Type B pancreatic cell (in vitro differentiated cells): ENCODE measurements at regions not wholly inside any gene's neighbourhood (a gene's known extent, or its start where the extent isn't known, plus 50 kb on each side); places are given as distances from the start of the nearest gene placed in this dataset.

ENCODE experiments used
- DNase-seq: peaks from one replicate; pipeline ENCODE4 v3.0.0; 2021; ENCODE audit warnings: mixed read lengths; ENCODE audit not compliant: unreplicated experiment; ENCODE audit errors: extremely low spot score
- H3K27ac Mint-ChIP-seq: 2 replicates; pipeline ENCODE4 v1.8.0; 2021; ENCODE audit warnings: mild to moderate bottlenecking, mixed read lengths
- H3K27me3 Mint-ChIP-seq: 2 replicates; pipeline ENCODE4 v1.8.0; 2021; ENCODE audit warnings: mixed read lengths
- H3K36me3 Mint-ChIP-seq: 2 replicates; pipeline ENCODE4 v1.8.0; 2021; ENCODE audit warnings: mixed read lengths
- H3K4me1 Mint-ChIP-seq: one replicate; pipeline ENCODE4 v1.8.0; 2021; ENCODE audit warnings: mixed read lengths; ENCODE audit not compliant: unreplicated experiment
- H3K4me3 Mint-ChIP-seq: 2 replicates; pipeline ENCODE4 v1.8.0; 2021; ENCODE audit warnings: mild to moderate bottlenecking, mixed read lengths
- H3K9me3 Mint-ChIP-seq: 2 replicates; pipeline ENCODE4 v1.8.0; 2021; ENCODE audit warnings: mixed read lengths
- TF ChIP-seq, protein P1 (sequence below): fragments of 200-600 bp; sonication (generic); conservative IDR thresholded peaks from 2 replicates; pipeline ENCODE4 v1.5.0; 2021; ENCODE audit warnings: antibody characterized with exemption, mild to moderate bottlenecking

DNA sequence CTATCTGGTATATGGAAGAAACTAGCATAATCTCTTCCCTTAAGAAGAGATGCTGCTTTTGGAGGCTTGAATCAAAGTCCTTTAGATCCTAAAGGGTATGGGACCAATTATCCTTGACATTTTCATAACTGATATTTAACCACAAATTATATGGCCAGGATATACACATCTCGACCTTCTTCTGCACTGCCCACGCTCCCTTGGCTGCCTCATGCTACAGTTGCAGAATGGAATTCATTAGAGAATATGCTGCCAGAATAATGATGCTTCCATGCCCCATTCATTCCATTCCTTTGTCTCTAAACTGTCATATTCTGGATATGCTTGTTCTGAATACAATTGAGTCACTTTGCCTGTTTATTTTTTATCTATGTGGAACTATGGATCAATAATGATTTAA, 157.1 kb upstream of the PACRGL start:
- no peaks in the 10 kb centered on the region for H3K27me3 Mint-ChIP-seq
- no peaks in the 10 kb centered on the region for H3K9me3 Mint-ChIP-seq
- H3K27ac Mint-ChIP-seq = no peak overlapping the region
- H3K36me3 Mint-ChIP-seq = peaks cover 6% of the 10 kb centered on the region
- no peak for DNase-seq
- TF ChIP-seq, protein P1, sequence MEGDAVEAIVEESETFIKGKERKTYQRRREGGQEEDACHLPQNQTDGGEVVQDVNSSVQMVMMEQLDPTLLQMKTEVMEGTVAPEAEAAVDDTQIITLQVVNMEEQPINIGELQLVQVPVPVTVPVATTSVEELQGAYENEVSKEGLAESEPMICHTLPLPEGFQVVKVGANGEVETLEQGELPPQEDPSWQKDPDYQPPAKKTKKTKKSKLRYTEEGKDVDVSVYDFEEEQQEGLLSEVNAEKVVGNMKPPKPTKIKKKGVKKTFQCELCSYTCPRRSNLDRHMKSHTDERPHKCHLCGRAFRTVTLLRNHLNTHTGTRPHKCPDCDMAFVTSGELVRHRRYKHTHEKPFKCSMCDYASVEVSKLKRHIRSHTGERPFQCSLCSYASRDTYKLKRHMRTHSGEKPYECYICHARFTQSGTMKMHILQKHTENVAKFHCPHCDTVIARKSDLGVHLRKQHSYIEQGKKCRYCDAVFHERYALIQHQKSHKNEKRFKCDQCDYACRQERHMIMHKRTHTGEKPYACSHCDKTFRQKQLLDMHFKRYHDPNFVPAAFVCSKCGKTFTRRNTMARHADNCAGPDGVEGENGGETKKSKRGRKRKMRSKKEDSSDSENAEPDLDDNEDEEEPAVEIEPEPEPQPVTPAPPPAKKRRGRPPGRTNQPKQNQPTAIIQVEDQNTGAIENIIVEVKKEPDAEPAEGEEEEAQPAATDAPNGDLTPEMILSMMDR = no peak
- no peak overlapping the region for H3K4me3 Mint-ChIP-seq
- peaks cover 5% of the 10 kb centered on the region for H3K4me1 Mint-ChIP-seq

DNA sequence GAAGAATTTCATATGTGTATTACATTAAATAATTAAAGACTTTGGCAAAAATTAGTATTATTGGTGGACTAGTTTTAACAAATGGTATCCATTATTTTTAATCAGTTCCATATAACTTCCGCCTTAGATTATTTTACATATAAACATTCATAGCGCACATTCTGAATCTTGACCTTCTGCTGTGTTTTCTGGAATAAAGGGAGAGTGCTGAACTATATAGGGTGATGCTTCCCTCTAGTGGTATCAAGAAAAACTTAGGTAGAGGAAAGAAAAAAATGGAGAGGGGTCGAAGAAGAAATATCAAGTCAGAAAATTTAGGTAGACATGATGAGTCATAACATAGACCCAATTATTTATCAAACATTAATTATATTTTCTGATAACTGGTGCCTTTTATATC, 155.6 kb upstream of the PACRGL start:
- Mint-ChIP-seq H3K27ac (no peak overlapping the region), H3K4me3 (no peak overlapping the region), H3K9me3 (no peaks in the 10 kb centered on the region), H3K27me3 (no peaks in the 10 kb centered on the region), H3K36me3 (peaks cover 6% of the 10 kb centered on the region), H3K4me1 (no peaks in the 10 kb centered on the region)
- no peak for DNase-seq
- TF ChIP-seq, protein P1 = peak; percentile 82

DNA sequence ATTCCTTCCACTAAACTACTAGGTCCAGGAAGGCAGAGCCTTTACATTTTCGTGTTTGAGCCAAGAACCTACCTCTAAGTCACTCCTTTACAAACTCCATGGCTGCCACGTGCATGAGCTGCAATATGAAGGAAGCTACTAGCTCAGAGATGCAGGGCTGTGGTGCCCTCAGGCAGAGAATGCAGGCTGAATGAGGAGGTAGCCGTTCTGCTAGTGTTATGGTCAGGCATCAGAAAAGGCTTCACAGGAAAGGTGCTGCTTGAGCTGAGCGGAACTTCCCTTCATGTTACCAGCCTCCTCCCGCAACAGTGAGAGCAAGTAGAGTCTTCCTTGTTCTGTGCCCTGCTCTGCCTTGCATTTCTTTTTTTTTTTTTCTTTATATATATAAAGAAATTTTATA, 148.3 kb upstream of the PACRGL start:
- Mint-ChIP-seq H3K27ac (no peak overlapping the region), H3K4me1 (no peaks in the 10 kb centered on the region), H3K4me3 (no peak overlapping the region), H3K27me3 (no peaks in the 10 kb centered on the region), H3K36me3 (no peaks in the 10 kb centered on the region), H3K9me3 (no peaks in the 10 kb centered on the region)
- no peak for DNase-seq
- TF ChIP-seq, protein P1 = no peak

DNA sequence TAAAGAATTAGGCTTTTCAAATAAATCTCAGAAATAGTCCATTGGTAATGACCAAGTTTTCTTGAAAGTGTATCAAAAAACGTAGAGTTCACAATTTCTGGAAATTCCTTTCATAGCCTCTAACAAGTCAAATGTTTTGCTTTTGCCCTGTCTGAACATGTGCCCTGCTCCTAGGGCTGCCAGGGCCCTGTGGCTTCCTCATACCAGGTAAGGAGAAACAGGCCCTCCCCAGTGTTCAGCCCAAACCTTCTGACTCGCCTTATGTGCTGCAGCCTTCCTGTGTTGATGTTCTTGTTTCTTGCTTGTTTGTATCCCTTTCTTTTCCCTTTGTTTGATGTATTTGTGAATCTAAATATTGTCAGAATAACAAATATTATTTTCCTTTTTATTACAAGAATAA, 146.1 kb upstream of the PACRGL start:
- no peak for DNase-seq
- Mint-ChIP-seq H3K27me3 (no peaks in the 10 kb centered on the region), H3K36me3 (peaks cover 5% of the 10 kb centered on the region), H3K27ac (no peak overlapping the region), H3K9me3 (no peaks in the 10 kb centered on the region), H3K4me3 (no peak overlapping the region), H3K4me1 (no peaks in the 10 kb centered on the region)
- TF ChIP-seq, protein P1 = no peak

DNA sequence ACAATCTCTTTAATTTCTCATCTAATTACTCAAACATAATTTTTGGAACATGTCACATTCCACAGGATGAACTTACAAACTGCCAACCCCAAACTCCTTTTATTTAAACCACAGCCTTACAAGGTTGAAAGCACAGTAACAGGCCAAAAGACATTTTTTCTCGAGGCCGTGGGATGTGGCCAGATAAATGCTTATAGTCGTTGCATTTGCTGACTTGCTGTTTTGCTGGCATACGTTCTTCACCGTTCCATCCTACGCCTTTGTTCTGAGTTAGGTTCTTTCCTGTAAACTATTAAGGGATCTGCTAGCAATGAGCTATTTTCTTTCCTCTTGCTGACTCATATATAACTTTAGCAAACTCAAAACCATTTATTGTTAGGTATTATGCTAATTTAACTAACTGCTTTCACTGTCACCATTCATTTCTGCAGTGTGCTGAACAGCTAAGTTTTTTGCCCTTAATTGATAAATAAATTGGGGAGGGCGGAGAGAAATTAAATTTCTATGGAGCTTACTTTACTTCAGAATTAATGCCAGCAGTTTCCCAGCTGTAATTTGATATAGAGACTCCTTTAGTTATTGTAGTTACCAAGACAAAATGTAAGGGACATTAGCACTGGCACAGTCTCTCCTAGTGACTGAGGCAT, 135.1 kb upstream of the PACRGL start:
- peaks cover 7% of the 10 kb centered on the region for H3K4me1 Mint-ChIP-seq
- no peak for DNase-seq
- H3K36me3 Mint-ChIP-seq = peaks cover 9% of the 10 kb centered on the region
- no peak overlapping the region for H3K4me3 Mint-ChIP-seq
- H3K27me3 Mint-ChIP-seq = no peaks in the 10 kb centered on the region
- H3K9me3 Mint-ChIP-seq = no peaks in the 10 kb centered on the region
- H3K27ac Mint-ChIP-seq = no peak overlapping the region
- TF ChIP-seq, protein P1 = no peak
